NCI-H82 (cell line): ENCODE measurements at regions not wholly inside any gene's neighbourhood (a gene's known extent, or its start where the extent isn't known, plus 50 kb on each side); places are given as distances from the start of the nearest gene placed in this dataset.
A peak's percentile ranks its signal among the peaks of the same experiment; 100 is the strongest.
"Not testable (repeated sequence)": the region's sequence is repeated elsewhere in the genome, so short reads cannot be mapped to it uniquely, and the experiment has no call there.

ENCODE experiments used
- DNase-seq: peaks from one replicate; lab custom pipeline; 2025; lab: John Stamatoyannopoulos, UW

DNA sequence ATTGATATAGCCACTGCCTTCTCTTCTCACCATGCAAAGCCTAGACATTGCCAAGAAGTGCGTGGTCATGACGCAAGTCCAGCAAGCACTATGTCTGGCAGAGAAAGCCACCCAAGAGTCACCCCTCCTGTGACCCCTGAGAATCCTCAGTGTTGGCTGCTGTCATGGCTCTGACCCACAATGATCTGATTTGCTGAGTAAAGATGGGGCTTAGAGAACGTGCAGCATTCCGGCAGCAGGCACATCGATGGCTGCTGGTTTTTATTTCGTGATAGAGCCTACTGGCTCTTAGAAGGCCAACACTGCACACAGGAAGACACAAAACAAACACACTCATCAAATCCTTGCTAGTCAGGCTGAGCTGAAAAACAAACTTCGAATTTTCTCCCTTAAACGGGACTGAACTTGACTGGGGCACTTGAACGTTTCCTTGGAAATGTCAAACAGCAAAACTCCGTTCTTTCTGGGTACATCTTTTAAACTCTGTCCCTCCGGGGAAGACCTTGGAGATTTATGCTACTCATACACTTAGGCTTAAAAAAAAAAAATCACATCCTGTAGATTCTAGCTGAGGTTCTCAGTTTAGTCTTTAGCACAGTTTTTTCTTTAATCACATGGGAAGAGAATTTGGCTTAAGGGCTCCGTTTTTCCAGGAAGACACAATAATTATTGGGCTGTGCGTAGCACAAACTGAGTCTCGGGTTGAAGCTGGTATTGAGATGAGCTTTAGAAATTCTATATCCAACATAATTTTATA, 88.2 kb upstream of the BASP1 start:
- DNase-seq = no peak

DNA sequence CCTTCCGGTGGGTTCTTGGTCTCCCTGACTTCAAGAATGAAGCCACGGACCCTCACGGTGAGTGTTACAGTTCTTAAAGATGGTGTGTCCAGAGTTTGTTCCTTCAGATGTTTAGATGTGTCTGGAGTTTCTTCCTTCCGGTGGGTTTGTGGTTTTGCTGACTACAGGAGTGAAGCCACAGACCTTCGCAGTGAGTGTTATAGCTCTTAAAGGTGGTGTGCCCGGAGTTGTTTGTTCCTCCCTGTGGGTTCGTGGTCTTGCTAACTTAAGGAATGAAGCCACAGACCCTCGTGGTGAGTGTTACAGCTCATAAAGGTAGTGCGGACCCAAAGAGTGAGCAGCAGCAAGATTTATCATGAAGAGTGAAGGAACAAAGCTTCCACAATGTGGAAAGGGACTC, 87.1 kb upstream of the BASP1 start:
- not testable (repeated sequence) for DNase-seq

DNA sequence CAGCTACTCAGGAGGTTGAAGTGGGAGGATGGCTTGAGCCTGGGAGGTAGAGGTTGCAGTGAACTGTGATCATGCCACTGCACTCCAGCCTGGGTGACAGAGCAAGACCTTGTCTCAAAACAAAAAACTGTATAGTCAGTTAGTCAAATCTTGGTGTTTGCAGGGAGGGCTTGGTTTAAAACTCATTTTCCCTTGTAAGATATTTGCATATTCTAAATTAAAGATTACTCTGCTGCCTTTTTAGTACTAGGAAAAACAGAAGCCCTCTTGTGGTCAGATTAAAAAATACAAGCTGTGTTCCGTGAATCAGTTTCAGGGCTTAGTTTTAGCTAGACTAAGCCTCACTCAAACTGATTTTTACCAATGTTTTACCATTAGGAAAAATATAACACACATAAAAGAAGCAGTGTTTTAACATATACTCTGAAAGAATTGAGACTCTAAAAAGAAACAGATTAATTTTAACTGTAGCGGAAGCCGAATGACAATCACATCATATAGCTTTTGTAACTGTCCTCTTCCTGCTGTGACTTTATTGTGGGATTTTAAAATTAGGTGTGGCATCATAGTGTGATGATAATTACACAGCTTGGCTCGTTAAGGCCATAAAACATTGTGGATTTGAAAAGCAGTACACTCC, 84.9 kb upstream of the BASP1 start:
- DNase-seq = peak; percentile 59

DNA sequence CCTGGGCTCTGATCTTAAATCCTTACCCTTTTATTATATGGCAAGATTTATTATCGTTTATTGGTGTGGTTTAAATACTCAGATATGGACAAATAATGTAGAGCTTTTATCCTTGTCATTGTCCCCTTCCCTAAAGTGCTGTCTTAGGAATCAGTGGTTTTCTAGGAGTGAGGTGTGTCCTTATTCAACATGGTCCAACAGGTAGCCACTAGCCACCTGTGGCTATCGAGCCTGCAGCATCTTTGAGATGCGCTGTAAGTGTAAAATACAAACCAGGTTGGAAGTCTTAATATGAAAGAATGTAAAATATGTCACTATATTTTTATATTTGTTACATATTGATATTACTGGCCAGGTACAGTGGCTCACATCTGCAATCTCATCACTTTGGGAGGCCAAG, 82.4 kb upstream of the BASP1 start:
- no peak for DNase-seq

DNA sequence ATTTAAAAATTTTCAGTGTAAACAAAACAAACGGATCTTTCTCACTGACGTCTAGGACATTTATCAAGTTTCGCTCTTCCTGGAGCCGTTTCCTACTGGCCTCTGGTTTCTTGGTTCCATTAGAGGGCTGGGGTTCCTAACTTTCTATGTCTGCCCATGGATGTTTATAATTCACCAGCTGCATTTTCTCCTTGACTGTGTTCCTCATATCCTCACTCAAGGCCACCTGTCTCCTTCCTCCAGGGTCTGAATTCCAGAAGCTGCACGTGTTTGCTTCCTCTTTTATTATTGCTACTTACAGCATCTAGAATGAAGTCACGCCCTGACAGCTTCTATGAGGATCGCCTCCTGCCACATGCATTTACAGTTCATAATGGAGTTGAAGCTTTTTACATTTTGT, 74.1 kb upstream of the BASP1 start:
- DNase-seq = no peak

DNA sequence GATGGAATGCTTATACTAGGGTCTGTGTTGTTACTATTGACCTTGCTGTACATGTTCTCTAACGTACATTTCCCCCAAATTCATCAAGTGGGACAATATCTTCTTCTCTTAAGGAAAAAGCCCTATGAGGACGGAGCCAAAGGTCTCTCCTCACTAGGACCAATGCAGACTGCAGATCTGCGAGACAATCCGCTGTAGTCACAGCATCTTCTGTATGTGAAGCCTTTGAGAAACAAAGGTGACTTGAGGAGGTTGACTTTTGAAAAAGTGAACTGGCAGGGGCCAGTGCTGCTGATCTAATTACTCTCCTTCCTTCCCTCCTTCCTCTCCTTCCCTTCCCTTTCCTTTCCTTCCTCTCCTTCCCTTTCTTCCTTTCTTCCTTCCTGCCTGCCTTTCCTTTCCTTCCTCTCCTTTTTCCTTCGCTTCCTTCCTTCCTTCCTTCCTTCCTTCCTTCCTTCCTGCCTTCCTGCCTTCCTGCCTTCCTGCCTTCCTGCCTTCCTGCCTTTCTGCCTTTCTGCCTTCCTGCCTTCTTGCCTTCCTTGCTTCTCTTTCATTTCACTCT, 71.1 kb upstream of the BASP1 start:
- DNase-seq = no peak

DNA sequence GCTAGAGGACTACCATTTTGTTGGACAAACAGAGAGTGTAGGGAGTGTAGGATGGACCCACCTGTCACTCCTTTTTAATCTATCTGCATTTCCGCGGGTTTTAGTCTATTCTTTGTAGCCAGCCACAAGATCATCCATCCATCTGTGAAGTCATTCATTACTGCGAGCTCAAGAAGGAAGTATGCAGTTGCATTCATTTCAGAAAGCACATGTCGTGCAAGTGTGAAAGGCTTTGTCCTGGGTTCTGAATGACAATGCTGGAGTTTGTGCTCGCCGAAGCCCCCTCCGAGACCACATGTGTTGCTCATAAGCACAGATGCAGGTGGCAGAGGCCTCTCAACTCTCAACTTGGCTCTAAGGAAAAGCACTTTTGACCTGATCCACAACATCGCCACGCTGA, 70.3 kb upstream of the BASP1 start:
- DNase-seq = no peak

DNA sequence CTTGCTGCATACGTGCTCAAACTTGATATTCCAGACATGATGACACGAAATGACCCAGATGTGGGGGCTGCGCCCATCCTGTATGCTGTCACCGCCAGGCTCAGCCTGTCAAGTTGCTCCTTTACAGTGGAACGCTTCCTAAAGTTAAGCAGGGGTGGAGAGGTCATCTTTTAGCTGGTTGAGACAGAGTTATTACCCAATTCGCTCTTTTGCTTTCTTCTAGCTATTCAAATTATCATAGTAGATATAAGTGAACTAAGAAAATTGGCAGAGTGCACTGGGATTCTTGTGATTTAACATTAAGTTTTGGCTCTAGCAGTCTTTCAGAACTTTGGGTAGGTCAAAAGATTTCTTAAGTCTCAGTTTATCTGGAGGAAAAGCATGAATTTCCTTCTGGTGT, 69.8 kb upstream of the BASP1 start:
- no peak for DNase-seq

DNA sequence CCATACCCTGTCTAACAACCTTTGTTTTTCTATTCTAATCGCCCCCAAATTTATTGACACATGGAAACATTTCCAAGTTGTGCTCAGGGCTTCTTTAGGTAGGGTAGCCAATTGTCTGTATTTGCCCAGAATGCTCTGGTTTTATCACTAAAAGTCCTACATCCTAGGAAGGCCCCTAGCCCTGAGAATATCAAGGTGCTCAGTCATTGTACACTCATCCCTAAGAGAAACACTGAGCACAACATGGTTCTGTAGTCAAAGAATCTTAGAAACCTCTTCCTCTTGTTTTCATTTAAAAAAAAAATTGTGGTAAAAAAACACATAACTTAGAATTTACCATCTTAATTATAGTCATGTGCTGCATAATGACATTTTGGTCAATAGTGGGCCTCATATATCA, 69.0 kb upstream of the BASP1 start:
- no peak for DNase-seq

DNA sequence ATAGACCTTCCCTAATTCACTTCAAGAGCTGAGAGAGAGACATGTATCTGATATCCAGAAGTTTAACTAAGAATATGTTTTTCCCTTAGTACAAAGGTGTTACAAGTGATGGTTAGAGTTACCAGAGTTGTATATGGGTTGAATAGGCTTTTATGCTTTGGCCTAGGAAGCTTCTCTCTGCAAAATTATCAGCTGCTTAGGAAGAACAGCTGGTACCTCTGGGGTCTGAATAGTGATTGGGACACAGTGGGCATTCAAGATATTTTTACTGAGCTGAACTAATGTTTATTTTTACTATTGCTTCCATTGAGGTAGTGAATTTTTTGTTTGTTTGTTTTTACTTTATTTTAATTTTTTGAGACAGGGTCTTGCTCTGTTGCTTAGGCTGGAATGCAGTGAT, 67.6 kb upstream of the BASP1 start:
- DNase-seq = no peak

DNA sequence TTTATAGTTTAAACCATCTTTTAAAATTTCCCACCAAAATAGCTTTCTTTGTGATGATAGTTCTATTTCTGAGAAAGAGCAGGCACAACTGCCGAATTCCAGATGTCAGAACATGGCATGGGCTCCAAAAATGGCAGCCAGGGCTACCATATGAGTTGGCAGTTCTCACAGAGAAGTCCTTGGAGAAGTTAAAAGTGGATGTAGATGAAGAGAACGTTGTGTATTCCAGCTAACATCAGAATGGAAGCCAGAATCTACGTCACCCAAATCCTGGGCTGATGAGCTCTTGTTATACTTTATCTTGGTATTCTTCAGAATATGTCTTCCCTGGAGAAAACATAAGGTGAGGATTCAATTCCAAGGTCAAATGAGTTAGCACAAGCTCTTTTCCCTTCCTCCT, 66.9 kb upstream of the BASP1 start:
- no peak for DNase-seq

DNA sequence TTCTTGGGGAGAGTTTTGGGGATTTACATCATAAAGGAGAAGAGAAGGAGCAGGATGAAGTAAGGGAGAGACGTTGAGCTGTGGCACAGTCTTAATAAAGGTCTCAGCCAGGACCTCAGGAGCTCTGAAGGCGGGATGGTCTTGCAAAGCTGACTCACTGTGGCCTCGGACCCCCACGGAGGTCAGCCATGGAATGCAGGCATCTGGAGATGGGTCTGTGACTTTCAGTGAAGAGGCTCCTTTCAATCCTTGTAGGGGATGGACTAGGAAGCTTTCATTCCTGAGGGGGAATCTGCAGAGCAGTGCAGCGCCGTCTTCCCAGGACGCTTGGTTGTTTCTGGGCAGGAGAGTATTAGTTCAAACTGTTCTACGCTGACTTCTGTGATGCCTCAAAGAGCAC, 65.7 kb upstream of the BASP1 start:
- DNase-seq = no peak

DNA sequence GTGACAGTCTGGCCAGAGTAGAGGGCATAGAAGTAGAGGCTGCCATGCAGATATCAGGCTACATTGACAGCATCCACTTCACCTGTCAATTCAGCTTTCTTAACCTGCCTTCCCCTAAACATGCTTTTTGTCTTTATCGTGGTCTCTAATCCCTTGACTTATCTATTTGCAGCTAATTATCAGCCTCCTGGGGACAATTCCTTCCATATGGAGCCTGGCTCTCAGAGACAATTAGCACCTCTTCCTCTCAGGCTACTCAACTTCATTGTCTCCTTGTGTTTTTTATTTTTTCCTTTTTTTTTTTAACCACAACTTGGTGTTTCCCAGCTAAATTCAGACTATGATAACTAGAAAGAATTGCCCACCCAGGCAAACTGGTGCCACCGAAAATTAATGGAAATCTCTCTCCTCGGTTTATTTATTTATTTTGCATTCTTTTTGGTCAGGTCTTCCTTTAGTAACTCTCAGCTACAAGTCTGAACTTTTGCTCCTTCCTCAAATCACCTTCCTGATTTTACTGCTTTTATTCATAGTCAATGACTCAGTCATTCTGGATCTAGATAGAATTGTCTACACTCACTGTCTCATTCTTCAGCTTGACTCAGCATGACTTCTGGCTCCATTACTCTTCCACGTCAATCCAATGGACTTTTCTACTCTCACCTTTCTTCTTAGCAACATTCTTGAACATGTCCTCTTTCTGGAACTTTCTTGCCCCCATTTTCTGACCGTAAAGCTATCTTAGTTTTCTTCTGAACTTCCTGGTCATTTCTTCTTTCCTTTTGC, 63.0 kb upstream of the BASP1 start:
- peak; percentile 75 for DNase-seq

DNA sequence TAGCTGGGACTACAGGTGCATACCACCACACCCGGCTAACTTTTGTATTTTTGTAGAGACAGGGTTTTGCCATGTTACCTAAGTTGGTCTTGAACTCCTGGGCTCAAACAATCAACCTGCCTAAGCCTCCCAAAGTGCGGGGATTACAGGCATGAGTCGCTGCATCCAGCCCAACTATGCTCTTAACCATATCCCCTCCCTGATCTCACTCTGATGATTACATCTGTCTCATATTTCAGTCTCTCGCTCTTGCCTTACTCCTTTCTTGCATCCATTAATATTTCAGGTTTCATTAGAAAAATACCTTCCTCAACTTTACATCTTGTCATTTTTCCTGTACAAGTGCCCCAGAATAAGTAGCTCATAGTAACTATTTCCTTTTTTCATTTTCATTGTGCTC, 61.0 kb upstream of the BASP1 start:
- peak; percentile 25 for DNase-seq

DNA sequence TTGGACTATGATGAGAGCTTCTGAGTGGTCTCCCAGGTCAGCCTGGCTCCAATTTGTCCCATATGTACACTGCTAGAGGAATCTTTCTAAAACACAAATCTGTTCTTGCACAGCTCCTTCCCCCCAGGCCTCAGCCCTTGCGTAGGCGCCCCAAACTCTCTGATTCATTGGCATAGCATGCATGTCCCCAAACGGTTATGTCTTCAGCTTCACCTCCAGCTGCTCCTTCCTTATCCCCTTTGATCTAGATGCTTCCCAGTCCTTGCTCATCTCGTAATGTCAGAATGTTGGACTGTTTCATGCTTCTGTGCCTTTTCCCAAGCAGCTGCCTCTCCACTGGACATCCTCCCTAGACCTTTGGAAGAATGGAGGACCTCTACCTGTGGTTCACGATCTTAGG, 60.1 kb upstream of the BASP1 start:
- no peak for DNase-seq

DNA sequence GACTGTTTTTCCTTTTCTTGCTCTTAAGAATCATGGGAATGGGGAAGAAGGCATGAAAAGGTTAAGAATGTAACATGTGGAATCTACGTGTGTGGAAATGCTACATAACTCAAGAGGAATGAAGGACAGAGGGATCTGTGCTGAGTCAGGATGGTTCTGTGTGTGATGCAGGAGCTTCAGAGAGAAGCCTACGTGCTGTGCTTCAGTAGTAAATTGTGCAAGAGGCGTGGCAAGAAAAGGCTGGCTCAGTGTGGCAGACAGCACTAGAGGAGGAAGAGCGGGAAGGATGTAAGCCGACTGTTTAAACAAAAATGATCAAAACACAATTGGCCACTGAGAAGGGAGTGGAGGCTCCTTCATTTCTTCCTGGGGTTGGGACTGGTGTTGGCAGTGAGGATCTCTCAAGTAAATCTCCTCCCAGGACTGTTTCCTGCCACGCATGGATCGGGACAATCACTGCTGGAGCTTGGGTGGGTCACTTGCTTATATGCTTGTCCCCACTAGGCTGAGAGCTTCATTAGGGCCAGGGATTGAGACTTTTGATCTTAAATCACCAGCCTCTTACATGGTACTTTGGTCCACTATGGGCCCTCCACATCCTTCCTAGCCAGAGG, 59.4 kb upstream of the BASP1 start:
- DNase-seq = no peak

DNA sequence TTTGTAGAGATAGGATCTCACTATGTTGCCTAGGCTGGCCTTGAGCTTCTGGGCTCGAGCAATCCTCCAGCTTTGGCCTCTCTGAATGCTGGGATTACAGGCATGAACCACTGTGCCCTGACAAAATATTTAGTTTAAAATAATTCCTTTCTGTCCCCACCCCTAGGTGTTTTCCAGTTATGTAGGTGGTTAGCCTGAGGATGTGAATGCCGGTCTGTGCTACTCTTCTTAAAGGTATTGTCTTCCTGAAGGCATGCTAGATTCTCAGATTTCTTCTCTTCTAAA, 56.7 kb upstream of the BASP1 start:
- no peak for DNase-seq

DNA sequence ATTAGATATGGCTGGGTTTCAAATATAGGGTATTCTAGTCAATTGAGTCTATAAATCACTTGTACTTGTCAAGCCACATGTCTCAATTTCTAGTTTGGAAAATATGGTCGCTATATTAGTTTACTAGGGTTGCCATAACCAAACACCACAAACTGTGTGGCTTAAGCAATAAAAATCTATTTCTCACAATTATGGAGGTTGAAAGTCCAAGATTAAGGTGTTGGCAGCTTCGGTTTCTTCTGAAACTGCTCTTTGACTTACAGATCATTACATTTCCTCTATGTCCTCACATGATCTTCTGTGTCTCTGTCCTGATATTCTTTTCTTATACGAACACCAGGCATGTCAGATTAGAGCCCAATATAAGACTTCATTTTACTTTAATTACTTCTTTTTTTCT, 55.8 kb upstream of the BASP1 start:
- no peak for DNase-seq

DNA sequence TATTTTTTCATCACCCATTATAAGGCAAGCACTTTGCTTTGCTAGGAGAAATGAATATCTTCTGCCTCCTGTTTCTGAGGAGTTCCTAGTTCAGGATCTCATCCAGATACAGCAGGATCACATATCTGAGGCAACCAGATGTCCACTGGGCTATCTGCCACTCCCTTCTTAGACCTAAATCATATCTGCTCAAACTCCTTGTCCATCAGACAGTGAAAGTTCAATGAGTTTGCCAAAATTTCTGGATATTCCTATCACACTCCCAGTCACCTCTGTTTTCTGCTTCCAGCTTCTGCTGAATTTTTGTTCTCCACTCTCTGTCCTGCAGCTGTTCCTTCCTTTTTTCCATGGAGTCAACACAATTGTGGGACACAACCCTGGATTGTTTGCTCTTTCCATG, 54.2 kb upstream of the BASP1 start:
- DNase-seq = no peak

DNA sequence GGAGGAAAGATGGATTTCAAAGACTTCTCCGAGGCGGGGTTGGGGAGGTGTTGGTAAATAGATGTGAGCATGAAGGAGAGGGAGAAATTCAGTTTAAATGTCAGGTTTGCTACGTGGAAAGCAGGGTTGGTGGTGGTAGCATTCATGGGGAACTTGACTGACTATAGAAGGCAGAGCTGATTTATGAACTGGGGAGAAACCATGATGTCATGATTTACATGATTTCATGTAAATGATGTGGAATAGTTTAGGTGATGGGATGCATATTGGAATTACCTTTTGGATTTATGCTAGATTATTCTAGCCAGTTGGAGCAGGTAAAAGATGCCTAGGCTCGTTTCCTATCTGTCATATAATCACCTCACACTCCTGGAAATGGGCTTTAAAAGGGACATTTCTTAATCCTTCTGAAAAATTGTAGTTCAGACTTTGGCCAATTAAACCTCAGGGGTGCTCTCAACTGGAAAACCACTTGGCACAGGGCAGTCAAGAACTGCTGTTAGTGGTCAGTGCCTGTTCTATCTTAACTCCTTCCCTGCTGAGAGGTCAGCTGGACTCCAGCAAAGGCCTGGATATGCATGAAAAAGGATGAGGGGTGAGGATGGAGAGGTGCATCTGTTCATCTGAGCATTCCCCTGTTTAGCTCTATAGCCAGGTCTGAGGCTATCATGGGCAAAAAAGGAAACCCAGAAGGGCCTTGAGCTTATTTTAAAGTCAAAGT, 50.1 kb upstream of the BASP1 start:
- no peak for DNase-seq
